ENCODE measurements at regions not wholly inside any gene's neighbourhood (a gene's known extent, or its start where the extent isn't known, plus 50 kb on each side); places are given as distances from the start of the nearest gene placed in this dataset.

DNA sequence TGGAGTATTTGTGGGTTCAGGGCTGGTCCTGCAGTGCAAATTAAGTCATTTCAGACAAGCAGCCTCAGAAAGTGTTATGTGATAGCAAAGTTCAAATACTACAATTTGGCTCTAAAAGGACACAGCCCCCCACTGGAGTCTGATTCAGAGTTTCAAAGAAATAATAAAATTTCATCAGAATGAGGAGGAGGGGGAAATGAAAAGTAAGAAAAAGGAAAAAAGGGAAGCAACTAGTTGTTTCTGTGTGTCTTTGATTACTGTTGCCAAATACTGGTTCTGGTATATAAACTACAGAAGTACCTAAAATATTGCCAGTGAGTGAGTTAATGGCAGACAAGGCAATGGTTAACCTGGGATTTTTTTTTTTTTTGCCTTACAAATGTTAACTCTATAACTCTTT is 773.9 kb downstream of the BCL11A start:
- H3K79me2 ChIP-seq (ENCODE audit: low read depth): no peaks in the 10 kb centered on the region
- no peak overlapping the region for H3K4me3 ChIP-seq
- H3K4me1 ChIP-seq (replicated peaks; ENCODE audit: insufficient read depth): no peaks in the 10 kb centered on the region
- H3F3A ChIP-seq (ENCODE audit: insufficient read depth, low read depth): no peaks in the 10 kb centered on the region
- H3K27me3 ChIP-seq (ENCODE audit: insufficient read depth, low read depth): no peaks in the 10 kb centered on the region
- intact Hi-C loops (cut with micrococcal nuclease; ENCODE audit: unreplicated experiment): no loop called here
- no peak for DNase-seq
- H2AFZ ChIP-seq: no peak overlapping the region
- CTCF ChIA-PET: no interaction called here
- no peaks in the 10 kb centered on the region for H3K9me3 ChIP-seq (ENCODE audit: insufficient read depth, low read depth)
- H3K4me2 ChIP-seq: no peak overlapping the region
- H4K20me1 ChIP-seq (ENCODE audit: insufficient read depth): no peaks in the 10 kb centered on the region
- POLR2A ChIA-PET (ENCODE audit: unreplicated experiment): no interaction called here
- no peaks in the 10 kb centered on the region for H3K36me3 ChIP-seq (ENCODE audit: low read depth)
- no peak overlapping the region for H3K27ac ChIP-seq
- no peaks in the 10 kb centered on the region for H3K9me2 ChIP-seq (ENCODE audit: insufficient read depth)
- BruUV-seq (replicated peaks): no TSS peak
- TF ChIP-seq, protein P1, sequence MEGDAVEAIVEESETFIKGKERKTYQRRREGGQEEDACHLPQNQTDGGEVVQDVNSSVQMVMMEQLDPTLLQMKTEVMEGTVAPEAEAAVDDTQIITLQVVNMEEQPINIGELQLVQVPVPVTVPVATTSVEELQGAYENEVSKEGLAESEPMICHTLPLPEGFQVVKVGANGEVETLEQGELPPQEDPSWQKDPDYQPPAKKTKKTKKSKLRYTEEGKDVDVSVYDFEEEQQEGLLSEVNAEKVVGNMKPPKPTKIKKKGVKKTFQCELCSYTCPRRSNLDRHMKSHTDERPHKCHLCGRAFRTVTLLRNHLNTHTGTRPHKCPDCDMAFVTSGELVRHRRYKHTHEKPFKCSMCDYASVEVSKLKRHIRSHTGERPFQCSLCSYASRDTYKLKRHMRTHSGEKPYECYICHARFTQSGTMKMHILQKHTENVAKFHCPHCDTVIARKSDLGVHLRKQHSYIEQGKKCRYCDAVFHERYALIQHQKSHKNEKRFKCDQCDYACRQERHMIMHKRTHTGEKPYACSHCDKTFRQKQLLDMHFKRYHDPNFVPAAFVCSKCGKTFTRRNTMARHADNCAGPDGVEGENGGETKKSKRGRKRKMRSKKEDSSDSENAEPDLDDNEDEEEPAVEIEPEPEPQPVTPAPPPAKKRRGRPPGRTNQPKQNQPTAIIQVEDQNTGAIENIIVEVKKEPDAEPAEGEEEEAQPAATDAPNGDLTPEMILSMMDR (conservative IDR thresholded peaks at IDR 0.05): no peak
- TF ChIP-seq EZH2 (IDR thresholded peaks at IDR 0.05; ENCODE audit: low read depth): no peak

DNA sequence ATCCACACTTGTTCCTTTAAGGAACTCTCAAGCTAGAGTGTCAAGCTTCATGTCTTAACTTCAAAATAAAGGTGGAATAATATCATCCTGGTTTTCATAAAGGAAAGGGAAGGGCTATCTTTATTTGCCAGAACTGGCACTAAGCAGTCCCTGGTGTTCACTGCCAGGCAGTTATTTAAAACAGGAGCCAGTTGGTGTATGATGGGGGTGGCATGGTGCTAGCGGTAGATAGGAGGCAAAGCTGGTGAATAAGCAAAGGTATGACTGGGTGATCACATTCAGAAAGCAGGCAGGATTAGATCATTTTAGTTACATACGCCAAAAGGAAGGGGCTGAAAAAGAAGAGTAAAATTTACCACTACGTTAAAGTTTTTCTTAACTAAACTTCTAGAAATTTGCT is 776.3 kb downstream of the BCL11A start:
- H3K27me3 ChIP-seq (ENCODE audit: insufficient read depth, low read depth): no peaks in the 10 kb centered on the region
- H2AFZ ChIP-seq: no peak overlapping the region
- H3K9me2 ChIP-seq (ENCODE audit: insufficient read depth): no peaks in the 10 kb centered on the region
- POLR2A ChIA-PET (ENCODE audit: unreplicated experiment): no interaction called here
- CTCF ChIA-PET: no interaction called here
- H3K4me2 ChIP-seq: no peak overlapping the region
- intact Hi-C loops (cut with micrococcal nuclease; ENCODE audit: unreplicated experiment): no loop called here
- no peaks in the 10 kb centered on the region for H3K36me3 ChIP-seq (ENCODE audit: low read depth)
- H3K79me2 ChIP-seq (ENCODE audit: low read depth): no peaks in the 10 kb centered on the region
- no peaks in the 10 kb centered on the region for H4K20me1 ChIP-seq (ENCODE audit: insufficient read depth)
- H3K9me3 ChIP-seq (ENCODE audit: insufficient read depth, low read depth): no peaks in the 10 kb centered on the region
- no peak for TF ChIP-seq EZH2 (IDR thresholded peaks at IDR 0.05; ENCODE audit: low read depth)
- TF ChIP-seq, protein P1 (conservative IDR thresholded peaks at IDR 0.05): no peak
- no peak overlapping the region for H3K27ac ChIP-seq
- no TSS peak for BruUV-seq (replicated peaks)
- H3F3A ChIP-seq (ENCODE audit: insufficient read depth, low read depth): no peaks in the 10 kb centered on the region
- no peak for DNase-seq
- no peaks in the 10 kb centered on the region for H3K4me1 ChIP-seq (replicated peaks; ENCODE audit: insufficient read depth)
- no peak overlapping the region for H3K4me3 ChIP-seq

DNA sequence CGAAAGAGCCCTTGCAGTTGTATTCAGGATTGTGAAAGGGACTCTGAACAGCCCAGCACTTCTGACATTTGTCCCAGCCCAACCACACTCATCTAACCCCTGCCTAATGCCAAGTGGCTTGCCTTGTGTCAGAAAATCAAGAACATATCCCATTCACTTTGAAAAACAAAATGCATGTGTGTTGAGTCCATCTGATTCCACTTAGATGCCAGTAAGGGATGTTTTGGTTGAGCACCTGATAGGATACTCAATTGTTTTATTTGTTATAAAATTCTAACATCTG is 776.8 kb downstream of the BCL11A start:
- H3K27me3 ChIP-seq (ENCODE audit: insufficient read depth, low read depth): no peaks in the 10 kb centered on the region

More for the DNA sequence above, 776.8 kb downstream of the BCL11A start:
- no peak overlapping the region for H2AFZ ChIP-seq
- H3K9me2 ChIP-seq (ENCODE audit: insufficient read depth): no peaks in the 10 kb centered on the region
- no peak overlapping the region for H3K4me3 ChIP-seq
- intact Hi-C loops (cut with micrococcal nuclease; ENCODE audit: unreplicated experiment): no loop called here
- BruUV-seq (replicated peaks): no TSS peak
- H4K20me1 ChIP-seq (ENCODE audit: insufficient read depth): no peaks in the 10 kb centered on the region
- H3K9me3 ChIP-seq (ENCODE audit: insufficient read depth, low read depth): no peaks in the 10 kb centered on the region
- H3F3A ChIP-seq (ENCODE audit: insufficient read depth, low read depth): no peaks in the 10 kb centered on the region
- no peak for TF ChIP-seq EZH2 (IDR thresholded peaks at IDR 0.05; ENCODE audit: low read depth)
- TF ChIP-seq, protein P1 (conservative IDR thresholded peaks at IDR 0.05): no peak
- no peaks in the 10 kb centered on the region for H3K36me3 ChIP-seq (ENCODE audit: low read depth)
- H3K4me1 ChIP-seq (replicated peaks; ENCODE audit: insufficient read depth): no peaks in the 10 kb centered on the region
- ChIA-PET POLR2A (ENCODE audit: unreplicated experiment) (no interaction called here), CTCF (no interaction called here)
- H3K27ac ChIP-seq: no peak overlapping the region
- H3K79me2 ChIP-seq (ENCODE audit: low read depth): no peaks in the 10 kb centered on the region
- no peak for DNase-seq
- no peak overlapping the region for H3K4me2 ChIP-seq

All from PC-9 (cell line).